Spleen (tissue), 11 donors: ENCODE measurements at regions not wholly inside any gene's neighbourhood (a gene's known extent, or its start where the extent isn't known, plus 50 kb on each side); places are given as distances from the start of the nearest gene placed in this dataset.

Experiments
- DNase-seq: peaks from one replicate; pipeline ENCODE4 v3.0.0-alpha.2; 2020
- H3K27ac ChIP-seq, 8 donors: fragments of 200-600 bp; sonication (generic) in 7 of 8; 1 replicate in 4 of 8; 2 replicates in 4 of 8; pipeline versions ENCODE4 v1.5.0 to v1.8.0; 2016 to 2021; ENCODE audit warnings: inconsistent platforms in 4 of 8, mild to moderate bottlenecking in 4 of 8, moderate library complexity in 1 of 8
- H3K27me3 ChIP-seq, 7 donors: fragments of 200-600 bp; sonication (generic) in 6 of 7; replicated peaks in 1 of 7; 1 replicate in 4 of 7; 2 replicates in 3 of 7; pipeline versions ENCODE4 v1.5.0 to v1.8.0; 2016 to 2021; ENCODE audit warnings: inconsistent platforms in 3 of 7, mild to moderate bottlenecking in 1 of 7
- H3K36me3 ChIP-seq, 6 donors: fragments of 200-600 bp; sonication (generic) in 5 of 6; 1 replicate in 4 of 6; 2 replicates in 2 of 6; pipeline versions ENCODE4 v1.5.0 to v1.8.0; 2016 to 2021; ENCODE audit warnings: inconsistent platforms in 2 of 6
- H3K4me1 ChIP-seq, 6 donors: fragments of 200-600 bp; sonication (generic) in 5 of 6; 1 replicate in 3 of 6; 2 replicates in 3 of 6; pipeline versions ENCODE4 v1.5.0 to v1.8.0; 2016 to 2021; ENCODE audit warnings: inconsistent platforms in 3 of 6
- H3K4me3 ChIP-seq, 8 donors: fragments of 200-600 bp; sonication (generic) in 7 of 8; 1 replicate in 4 of 8; 2 replicates in 4 of 8; pipeline versions ENCODE4 v1.5.0 to v1.8.0; 2016 to 2021; ENCODE audit warnings: inconsistent platforms in 4 of 8, mild to moderate bottlenecking in 4 of 8, moderate library complexity in 2 of 8
- H3K9me3 ChIP-seq, 8 donors: fragments of 200-600 bp; sonication (generic) in 7 of 8; 1 replicate in 4 of 8; 2 replicates in 4 of 8; pipeline versions ENCODE4 v1.5.0 to v1.8.0; 2016 to 2021; ENCODE audit warnings: inconsistent platforms in 4 of 8
- CTCF ChIP-seq, 11 experiments: fragments of 200-600 bp in 7 of 11; fragments of 450-650 bp in 4 of 11; sonication (generic) in 4 of 11; IDR thresholded peaks in 8 of 11; conservative IDR thresholded peaks in 3 of 11; 1 replicate in 7 of 11; 2 replicates in 4 of 11; pipeline versions ENCODE4 v1.4.0 to v1.8.0; 2016 to 2021; ENCODE audit warnings: antibody characterized with exemption in 11 of 11, inconsistent platforms in 4 of 11, mild to moderate bottlenecking in 1 of 11
- POLR2A ChIP-seq, 3 donors: fragments of 450-650 bp; IDR thresholded peaks; one replicate each; pipeline ENCODE4 v1.5.1; 2017; ENCODE audit warnings: antibody characterized with exemption in 3 of 3, mild to moderate bottlenecking in 1 of 3
- POLR2AphosphoS5 ChIP-seq, 3 donors: sonication (generic); formaldehyde crosslinking; IDR thresholded peaks; one replicate each; pipeline ENCODE4 v1.5.1; 2017; ENCODE audit warnings: antibody characterized with exemption in 3 of 3
- WGBS, 5 donors: extraction: QIAGEN DNeasy Blood & Tissue Kit in 3 of 5; methylation state at CpG; one replicate each; pipeline versions ENCODE4 v1.1.5 to v1.1.7; 2013 to 2018; 5-methylcytosine and 5-hydroxymethylcytosine counted together
- intact Hi-C: fragments of 100-400 bp; cut with DNase I; formaldehyde crosslinking; loops from one replicate; pipeline ENCODE4 v1.15.0; 2023; ENCODE audit warnings: low total_unique reads
- donor health status: healthy with polysubstance abuse.
- donor health status: DM: no; HTN: no; CAD: no; lungs with moderate emphysema.
- donor health status: DM: no; HTN: no; CAD: no.
- donor health status: Bipolar disorder and iron deficiency.
- donor health status: healthy.
- donor health status: DM: no; HTN: no; CAD: no.
- donor health status: DM: yes; HTN: yes; CAD: no.

GRCh38 chr5:3163626-3164025, 412.1 kb upstream of the IRX2 start:
- Histone ChIP-seq H3K27me3 (no peaks in the 10 kb centered on the region), H3K4me3 (no peak overlapping the region), H3K4me1 (no peaks in the 10 kb centered on the region), H3K27ac (no peak overlapping the region), H3K36me3 (no peaks in the 10 kb centered on the region), H3K9me3 (peaks cover 0 to 51% (median 30%) of the 10 kb centered on the region in 8 donors)
- WGBS, 5 donors: 62 to 84% (median 73%) methylated on average over 4 to 6 of the region's 6 CpGs
- intact Hi-C loops: no loop called here
- TF ChIP-seq CTCF (IDR thresholded peaks at IDR 0.05 in 8 of 11, conservative IDR thresholded peaks at IDR 0.05 in 3 of 11) (no peak), POLR2A (IDR thresholded peaks at IDR 0.05) (no peak), POLR2AphosphoS5 (IDR thresholded peaks at IDR 0.05) (no peak)
- DNase-seq: no peak

- H3K4me3 ChIP-seq: no peak overlapping the region
- DNase-seq: no peak
- H3K27me3 ChIP-seq: no peaks in the 10 kb centered on the region
- H3K36me3 ChIP-seq: no peaks in the 10 kb centered on the region
- intact Hi-C loops: no loop called here
- H3K9me3 ChIP-seq: peaks cover 0 to 32% (median 11%) of the 10 kb centered on the region in 8 donors
- H3K4me1 ChIP-seq: no peaks in the 10 kb centered on the region
- no peak overlapping the region for H3K27ac ChIP-seq
- TF ChIP-seq POLR2AphosphoS5 (IDR thresholded peaks at IDR 0.05): no peak
- no peak for TF ChIP-seq CTCF (IDR thresholded peaks at IDR 0.05 in 8 of 11, conservative IDR thresholded peaks at IDR 0.05 in 3 of 11)
- TF ChIP-seq POLR2A (IDR thresholded peaks at IDR 0.05): no peak
- 55 to 75% (median 60%) methylated on average over 8 of the region's 8 CpGs for WGBS, 5 donors
Measured at GRCh38 chr5:3161672-3162071, 410.2 kb upstream of the IRX2 start.

- Histone ChIP-seq H3K4me3 (no peak overlapping the region), H3K4me1 (no peaks in the 10 kb centered on the region), H3K9me3 (peaks cover 0 to 3% (median 0%) of the 10 kb centered on the region in 8 donors), H3K36me3 (no peaks in the 10 kb centered on the region), H3K27ac (no peak overlapping the region), H3K27me3 (peaks cover 0 to 9% (median 0%) of the 10 kb centered on the region in 7 donors)
- no peak for TF ChIP-seq POLR2A (IDR thresholded peaks at IDR 0.05)
- no peak for TF ChIP-seq CTCF (IDR thresholded peaks at IDR 0.05 in 8 of 11, conservative IDR thresholded peaks at IDR 0.05 in 3 of 11)
- TF ChIP-seq POLR2AphosphoS5 (IDR thresholded peaks at IDR 0.05): no peak
- 34 to 47% (median 41%) methylated on average over 4 of the region's 4 CpGs for WGBS, 5 donors
- intact Hi-C loops: no loop called here
- DNase-seq: no peak
Measured at GRCh38 chr5:3157214-3157613, 405.7 kb upstream of the IRX2 start.

GRCh38 chr5:3155717-3156116, 404.2 kb upstream of the IRX2 start:
- no peak overlapping the region for H3K4me3 ChIP-seq
- no peak overlapping the region for H3K27ac ChIP-seq
- H3K4me1 ChIP-seq: no peaks in the 10 kb centered on the region
- DNase-seq: no peak
- H3K9me3 ChIP-seq: peaks cover 0 to 17% (median 2%) of the 10 kb centered on the region in 8 donors
- TF ChIP-seq POLR2AphosphoS5 (IDR thresholded peaks at IDR 0.05) (no peak), POLR2A (IDR thresholded peaks at IDR 0.05) (no peak), CTCF (IDR thresholded peaks at IDR 0.05 in 8 of 11, conservative IDR thresholded peaks at IDR 0.05 in 3 of 11) (no peak)
- peaks cover 0 to 9% (median 0%) of the 10 kb centered on the region in 7 donors for H3K27me3 ChIP-seq
- intact Hi-C loops: no loop called here
- H3K36me3 ChIP-seq: no peaks in the 10 kb centered on the region
- 84 to 93% (median 88%) methylated on average over 8 to 10 of the region's 10 CpGs for WGBS, 5 donors
